Body of pancreas (tissue), 4 donors: ENCODE measurements at regions not wholly inside any gene's neighbourhood (a gene's known extent, or its start where the extent isn't known, plus 50 kb on each side); places are given as distances from the start of the nearest gene placed in this dataset.

Experiments
- ATAC-seq: fragments of 150-250 bp; one replicate; pipeline ENCODE4 v1.9.1; 2016
- DNase-seq, 4 donors: peaks; one replicate each; pipeline ENCODE4 v3.0.0-alpha.2; 2019
- H3K27ac ChIP-seq, 4 donors: fragments of 200-600 bp; sonication (generic); 1 replicate in 3 of 4; 2 replicates in 1 of 4; pipeline versions ENCODE4 v1.5.1 to v1.6.1; 2016 to 2019; ENCODE audit warnings: mild to moderate bottlenecking in 1 of 4, mixed read lengths in 1 of 4, moderate library complexity in 1 of 4
- H3K27me3 ChIP-seq, 2 donors: fragments of 200-600 bp; sonication (generic); one replicate each; pipeline ENCODE4 v1.6.0; 2016; ENCODE audit warnings: mild to moderate bottlenecking in 1 of 2
- H3K36me3 ChIP-seq, 2 donors: fragments of 200-600 bp; sonication (generic); replicated peaks in 1 of 2; 2 replicates each; pipeline ENCODE4 v1.5.1; 2016; ENCODE audit warnings: low read depth in 2 of 2; ENCODE audit not compliant: insufficient read depth in 1 of 2
- H3K4me1 ChIP-seq: fragments of 200-600 bp; sonication (generic); one replicate; pipeline ENCODE4 v1.6.0; 2016
- H3K4me3 ChIP-seq, 2 donors: fragments of 200-600 bp; sonication (generic); 1 replicate in 1 of 2; 2 replicates in 1 of 2; pipeline ENCODE4 v1.5.1; 2016 to 2019
- H3K9me3 ChIP-seq, 3 donors: fragments of 200-600 bp; sonication (generic); 1 replicate in 2 of 3; 2 replicates in 1 of 3; pipeline ENCODE4 v1.5.1; 2016
- POLR2A ChIP-seq, 3 donors: fragments of 450-650 bp; IDR thresholded peaks; one replicate each; pipeline ENCODE4 v1.6.1; 2016; ENCODE audit warnings: antibody characterized with exemption in 3 of 3, mild to moderate bottlenecking in 2 of 3
- WGBS, 2 donors: methylation state at CpG; one replicate each; pipeline ENCODE4 v1.1.5; 2017; 5-methylcytosine and 5-hydroxymethylcytosine counted together
- intact Hi-C: fragments of 100-400 bp; cut with DNase I; formaldehyde crosslinking; loops from one replicate; pipeline ENCODE4 v1.15.1; 2023
- TF ChIP-seq, protein P1 (sequence below), 7 experiments: fragments of 450-650 bp in 4 of 7; fragments of 200-600 bp in 3 of 7; sonication (generic) in 3 of 7; IDR thresholded peaks; one replicate each; pipeline ENCODE4 v1.5.1; 2016 to 2019; ENCODE audit warnings: antibody characterized with exemption in 7 of 7

DNA sequence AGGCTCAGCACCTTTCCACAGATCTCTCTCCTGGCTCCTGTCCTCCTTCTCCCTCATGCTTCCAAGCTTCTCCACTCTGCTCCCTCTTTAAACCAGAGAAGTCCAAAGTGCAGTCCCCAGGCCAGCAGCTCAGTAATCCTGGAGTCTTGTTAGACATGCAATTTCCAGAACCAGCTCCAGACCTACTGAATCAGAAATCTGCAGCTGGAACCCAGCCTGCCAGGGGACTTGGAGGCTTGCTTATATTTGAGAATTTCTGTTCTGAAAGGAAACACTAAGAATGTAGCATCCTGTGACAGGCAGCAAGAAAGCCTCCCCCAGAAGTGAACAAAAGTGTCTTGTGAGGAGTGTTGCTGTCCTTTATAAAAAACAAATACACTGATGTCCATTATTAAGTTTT, 438.1 kb downstream of the BCKDHB start:
- no peak for ATAC-seq
- H3K27ac ChIP-seq = no peak overlapping the region
- no peak for TF ChIP-seq POLR2A (IDR thresholded peaks at IDR 0.05)
- TF ChIP-seq, protein P1, sequence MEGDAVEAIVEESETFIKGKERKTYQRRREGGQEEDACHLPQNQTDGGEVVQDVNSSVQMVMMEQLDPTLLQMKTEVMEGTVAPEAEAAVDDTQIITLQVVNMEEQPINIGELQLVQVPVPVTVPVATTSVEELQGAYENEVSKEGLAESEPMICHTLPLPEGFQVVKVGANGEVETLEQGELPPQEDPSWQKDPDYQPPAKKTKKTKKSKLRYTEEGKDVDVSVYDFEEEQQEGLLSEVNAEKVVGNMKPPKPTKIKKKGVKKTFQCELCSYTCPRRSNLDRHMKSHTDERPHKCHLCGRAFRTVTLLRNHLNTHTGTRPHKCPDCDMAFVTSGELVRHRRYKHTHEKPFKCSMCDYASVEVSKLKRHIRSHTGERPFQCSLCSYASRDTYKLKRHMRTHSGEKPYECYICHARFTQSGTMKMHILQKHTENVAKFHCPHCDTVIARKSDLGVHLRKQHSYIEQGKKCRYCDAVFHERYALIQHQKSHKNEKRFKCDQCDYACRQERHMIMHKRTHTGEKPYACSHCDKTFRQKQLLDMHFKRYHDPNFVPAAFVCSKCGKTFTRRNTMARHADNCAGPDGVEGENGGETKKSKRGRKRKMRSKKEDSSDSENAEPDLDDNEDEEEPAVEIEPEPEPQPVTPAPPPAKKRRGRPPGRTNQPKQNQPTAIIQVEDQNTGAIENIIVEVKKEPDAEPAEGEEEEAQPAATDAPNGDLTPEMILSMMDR (IDR thresholded peaks at IDR 0.05) = no peak
- no peaks in the 10 kb centered on the region for H3K36me3 ChIP-seq
- H3K4me1 ChIP-seq = no peaks in the 10 kb centered on the region
- no peaks in the 10 kb centered on the region for H3K27me3 ChIP-seq
- H3K9me3 ChIP-seq = no peaks in the 10 kb centered on the region
- DNase-seq = no peak
- no peak overlapping the region for H3K4me3 ChIP-seq
- intact Hi-C loops = no loop called here

DNA sequence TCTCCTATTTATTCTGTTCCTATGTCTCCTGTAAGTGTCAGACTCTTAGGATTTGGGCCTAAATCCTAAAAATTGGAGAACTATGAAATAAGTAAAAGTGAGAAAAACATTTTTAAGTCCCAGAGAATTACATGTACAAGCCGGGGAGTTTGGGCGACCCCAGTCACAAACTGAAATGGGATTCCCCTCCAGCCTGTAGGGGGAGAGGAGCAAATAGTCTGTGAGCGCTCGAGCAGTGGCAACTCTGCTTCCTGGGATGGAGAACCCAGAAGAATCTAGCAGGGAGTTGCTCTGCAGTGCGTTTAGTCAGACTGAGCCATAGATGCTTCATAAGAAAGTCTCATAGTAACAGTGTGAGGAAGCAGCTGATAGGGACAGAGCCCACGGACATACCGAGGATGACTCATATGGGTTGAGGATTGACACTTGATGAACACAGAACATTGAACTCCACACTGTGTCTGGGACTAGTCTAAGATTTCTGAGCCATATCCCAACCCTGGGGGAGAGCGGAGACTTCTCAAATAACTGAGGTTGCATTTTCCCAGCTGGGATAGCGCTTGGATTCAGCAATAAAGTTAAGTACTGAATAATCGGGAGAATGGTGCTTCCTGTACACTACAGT, 437.2 kb downstream of the BCKDHB start:
- no peaks in the 10 kb centered on the region for H3K4me1 ChIP-seq
- H3K9me3 ChIP-seq = no peaks in the 10 kb centered on the region
- H3K4me3 ChIP-seq = no peak overlapping the region
- WGBS, 2 donors = 85 to 87% methylated on average over 10 of the region's 10 CpGs
- ATAC-seq = no peak
- no peak for DNase-seq
- intact Hi-C loops = no loop called here
- no peaks in the 10 kb centered on the region for H3K36me3 ChIP-seq
- H3K27me3 ChIP-seq = no peaks in the 10 kb centered on the region
- TF ChIP-seq POLR2A (IDR thresholded peaks at IDR 0.05) = no peak
- TF ChIP-seq, protein P1 (IDR thresholded peaks at IDR 0.05) = no peak
- H3K27ac ChIP-seq = no peak overlapping the region

DNA sequence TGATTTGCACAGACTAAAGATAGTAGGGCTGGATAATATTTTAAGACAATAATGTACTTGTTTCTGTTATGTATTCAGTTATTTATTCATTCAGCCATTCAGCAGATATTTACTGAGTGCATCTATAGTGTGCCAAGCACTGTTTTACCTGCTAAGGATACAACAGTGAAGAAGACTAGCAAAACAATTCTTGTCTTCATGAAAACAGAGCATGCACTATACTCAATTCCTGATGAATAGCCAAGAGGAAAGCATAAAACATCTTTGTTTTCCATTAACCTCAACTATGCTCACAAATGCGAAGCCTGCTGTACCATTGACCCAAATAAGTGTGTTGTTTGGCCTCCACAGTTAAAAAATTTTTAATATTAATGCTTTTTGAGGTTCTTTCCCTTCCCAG, 436.7 kb downstream of the BCKDHB start:
- Histone ChIP-seq H3K36me3 (no peaks in the 10 kb centered on the region), H3K27ac (no peak overlapping the region), H3K27me3 (no peaks in the 10 kb centered on the region), H3K4me3 (no peak overlapping the region), H3K4me1 (no peaks in the 10 kb centered on the region), H3K9me3 (no peaks in the 10 kb centered on the region)
- TF ChIP-seq, protein P1 (IDR thresholded peaks at IDR 0.05) = no peak
- TF ChIP-seq POLR2A (IDR thresholded peaks at IDR 0.05) = no peak
- WGBS, 2 donors = 64 to 78% methylated on average over 1 of the region's 1 CpG
- DNase-seq = no peak
- intact Hi-C loops = no loop called here
- ATAC-seq = no peak

DNA sequence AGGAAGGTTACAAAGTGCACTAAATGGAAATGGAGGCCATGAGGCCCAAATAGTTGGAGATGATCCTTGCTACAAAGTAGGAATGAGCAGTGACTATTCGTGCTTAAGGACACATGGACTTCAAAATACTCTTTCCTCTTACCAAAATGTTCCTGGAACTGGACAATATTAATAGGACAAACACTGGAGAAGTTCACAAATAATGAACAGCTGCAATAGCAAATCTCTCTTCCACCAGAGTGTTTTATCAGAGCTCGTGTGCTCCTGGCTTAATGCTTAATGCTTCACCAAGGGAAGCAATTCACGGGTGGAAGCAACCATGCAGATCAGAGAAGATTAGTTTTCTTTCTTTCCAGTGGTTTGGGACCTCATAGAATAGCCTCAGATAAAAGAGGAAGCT, 435.4 kb downstream of the BCKDHB start:
- 31 to 58% methylated on average over 3 of the region's 3 CpGs for WGBS, 2 donors
- ATAC-seq = no peak
- Histone ChIP-seq H3K4me3 (no peak overlapping the region), H3K36me3 (no peaks in the 10 kb centered on the region), H3K4me1 (no peaks in the 10 kb centered on the region), H3K27ac (no peak overlapping the region), H3K27me3 (no peaks in the 10 kb centered on the region), H3K9me3 (no peaks in the 10 kb centered on the region)
- intact Hi-C loops = no loop called here
- no peak for DNase-seq
- no peak for TF ChIP-seq POLR2A (IDR thresholded peaks at IDR 0.05)
- TF ChIP-seq, protein P1 (IDR thresholded peaks at IDR 0.05) = no peak

DNA sequence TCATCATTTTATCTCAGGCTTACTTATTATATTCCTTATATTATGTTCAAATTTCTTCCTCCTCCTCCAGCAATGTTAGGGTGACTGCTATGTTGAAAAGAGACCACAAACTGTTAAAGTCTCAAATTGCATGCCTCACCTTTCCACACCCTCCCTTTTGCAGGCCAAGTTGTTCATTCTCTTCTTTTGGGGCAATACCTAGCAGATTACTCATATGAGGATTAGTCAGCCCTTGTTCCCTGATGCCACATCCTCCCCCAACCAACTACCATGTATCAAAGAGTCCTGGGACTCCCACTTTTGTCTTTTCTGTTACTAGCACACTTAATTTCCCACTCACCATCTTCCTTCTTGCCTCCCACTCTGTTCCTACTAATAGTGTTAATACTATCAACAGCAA, 434.7 kb downstream of the BCKDHB start:
- DNase-seq = no peak

More for the DNA sequence above, 434.7 kb downstream of the BCKDHB start:
- Histone ChIP-seq H3K4me1 (no peaks in the 10 kb centered on the region), H3K27ac (no peak overlapping the region), H3K4me3 (no peak overlapping the region), H3K27me3 (no peaks in the 10 kb centered on the region), H3K36me3 (no peaks in the 10 kb centered on the region), H3K9me3 (no peaks in the 10 kb centered on the region)
- TF ChIP-seq, protein P1 (IDR thresholded peaks at IDR 0.05) = no peak
- TF ChIP-seq POLR2A (IDR thresholded peaks at IDR 0.05) = no peak
- intact Hi-C loops = no loop called here
- no peak for ATAC-seq
